IMR-90 (cell line): ENCODE measurements at regions not wholly inside any gene's neighbourhood (a gene's known extent, or its start where the extent isn't known, plus 50 kb on each side); places are given as distances from the start of the nearest gene placed in this dataset.

Experiments used
- ATAC-seq: fragments of 200-7000 bp; cut with Tn5 transposase; 2 replicates; pipeline ENCODE4 v1.9.1; 2020; ENCODE audit warnings: low read depth, mild to moderate bottlenecking, moderate library complexity
- BruUV-seq: library from RNA; stranded (reverse); fragments of 400-500 nt; replicated peaks from 2 replicates; lab custom pipeline; 2021; lab: Mats Ljungman, UMichigan
- CTCF ChIA-PET: fragments of 300-600 bp; formaldehyde crosslinking; extraction: SDS; loops from one replicate; lab custom pipeline; 2021; ENCODE audit warnings: antibody characterized with exemption; lab: Yijun Ruan, JAX
- POLR2A ChIA-PET: fragments of 300-600 bp; sonication (Branson Sonifier 250); formaldehyde crosslinking; loops from one replicate; lab custom pipeline; 2022; ENCODE audit warnings: antibody characterized with exemption; ENCODE audit not compliant: unreplicated experiment; lab: Charles Lee
- DNase-seq: peaks from one replicate; pipeline ENCODE4 v3.0.0; 2013
- H2AFZ ChIP-seq: replicated peaks from 2 replicates; pipeline ENCODE3; 2013; ENCODE audit warnings: low read length, mild to moderate bottlenecking; ENCODE audit not compliant: poor library complexity
- H2AK5ac ChIP-seq: 2 replicates; pipeline ENCODE4 v1.6.1; 2013; ENCODE audit warnings: low read depth, low read length, inconsistent platforms
- H2AK9ac ChIP-seq: replicated peaks from 2 replicates; pipeline ENCODE3; 2013; ENCODE audit warnings: mild to moderate bottlenecking, low read depth, low read length, moderate library complexity; ENCODE audit not compliant: poor library complexity
- H2BK120ac ChIP-seq: 2 replicates; pipeline ENCODE4 v1.6.1; 2013; ENCODE audit warnings: low read depth, low read length, inconsistent platforms
- H2BK15ac ChIP-seq: 3 replicates; pipeline ENCODE4 v1.6.1; 2013; ENCODE audit warnings: low read depth, low read length, inconsistent platforms
- H2BK20ac ChIP-seq: 2 replicates; pipeline ENCODE4 v1.6.1; 2013; ENCODE audit warnings: low read depth, mild to moderate bottlenecking, inconsistent platforms, low read length, moderate library complexity
- H2BK5ac ChIP-seq: 2 replicates; pipeline ENCODE4 v1.6.1; 2013; ENCODE audit warnings: mild to moderate bottlenecking, low read depth, low read length, inconsistent platforms; ENCODE audit not compliant: poor library complexity, severe bottlenecking
- H3K14ac ChIP-seq: replicated peaks from 2 replicates; pipeline ENCODE4 v1.6.1; 2013; ENCODE audit warnings: low read depth, low read length, inconsistent platforms
- H3K18ac ChIP-seq: 2 replicates; pipeline ENCODE4 v1.6.1; 2013; ENCODE audit warnings: low read depth, low read length, control low read depth
- H3K23ac ChIP-seq: 2 replicates; pipeline ENCODE4 v1.6.1; 2013; ENCODE audit warnings: low read depth, low read length, inconsistent platforms
- H3K27ac ChIP-seq: 2 replicates; pipeline ENCODE4 v1.5.1; 2013; ENCODE audit warnings: mild to moderate bottlenecking, control low read depth, low read length; ENCODE audit not compliant: insufficient read depth
- H3K27me3 ChIP-seq: 2 replicates; pipeline ENCODE4 v1.6.1; 2013; ENCODE audit warnings: low read length; ENCODE audit not compliant: control insufficient read depth, insufficient read depth
- H3K36me3 ChIP-seq: 2 replicates; pipeline ENCODE4 v1.6.1; 2013; ENCODE audit warnings: low read length, mixed read lengths; ENCODE audit not compliant: control insufficient read depth, insufficient read depth
- H3K4ac ChIP-seq: 2 replicates; pipeline ENCODE4 v1.6.1; 2013; ENCODE audit warnings: low read depth, low read length, inconsistent platforms
- H3K4me1 ChIP-seq: 2 replicates; pipeline ENCODE4 v1.6.1; 2013; ENCODE audit warnings: low read length, mixed read lengths; ENCODE audit not compliant: control insufficient read depth, insufficient read depth
- H3K4me2 ChIP-seq: 2 replicates; pipeline ENCODE4 v1.6.1; 2013; ENCODE audit warnings: low read depth, mild to moderate bottlenecking, control low read depth, low read length, moderate library complexity
- H3K4me3 ChIP-seq: 2 replicates; pipeline ENCODE4 v1.5.1; 2013; ENCODE audit warnings: low read depth, mild to moderate bottlenecking, control low read depth, low read length, moderate library complexity; ENCODE audit not compliant: insufficient read depth
- H3K56ac ChIP-seq: 2 replicates; pipeline ENCODE4 v1.6.1; 2013; ENCODE audit warnings: low read length, inconsistent platforms; ENCODE audit not compliant: insufficient read depth; ENCODE audit errors: extremely low read depth
- H3K79me1 ChIP-seq, 2 experiments: 2 replicates each; pipeline ENCODE4 v1.6.1; 2013; ENCODE audit warnings: low read length in 2 of 2, inconsistent platforms in 1 of 2, low read depth in 1 of 2
- H3K9ac ChIP-seq: 2 replicates; pipeline ENCODE4 v1.6.1; 2013; ENCODE audit warnings: low read depth, low read length, control low read depth
- H3K9me1 ChIP-seq: 2 replicates; pipeline ENCODE4 v1.6.1; 2013; ENCODE audit warnings: low read length, inconsistent platforms; ENCODE audit not compliant: insufficient read depth
- H3K9me3 ChIP-seq: 2 replicates; pipeline ENCODE4 v1.6.1; 2013; ENCODE audit warnings: low read length; ENCODE audit not compliant: control insufficient read depth, insufficient read depth
- H4K20me1 ChIP-seq: 2 replicates; pipeline ENCODE4 v1.6.1; 2013; ENCODE audit warnings: low read length, inconsistent platforms; ENCODE audit not compliant: insufficient read depth
- H4K5ac ChIP-seq: 2 replicates; pipeline ENCODE4 v1.6.1; 2013; ENCODE audit warnings: mild to moderate bottlenecking, low read depth, low read length, control low read depth
- H4K8ac ChIP-seq, 2 experiments: 2 replicates each; pipeline ENCODE4 v1.6.1; 2013; ENCODE audit warnings: low read depth in 2 of 2, low read length in 2 of 2, control low read depth in 1 of 2, inconsistent platforms in 1 of 2
- H4K91ac ChIP-seq: 2 replicates; pipeline ENCODE4 v1.6.1; 2013; ENCODE audit warnings: low read depth, low read length, inconsistent platforms; ENCODE audit not compliant: insufficient read depth
- RCOR1 ChIP-seq: IDR thresholded peaks from 2 replicates; pipeline ENCODE4 v1.6.1; 2012; ENCODE audit warnings: mild to moderate bottlenecking, low read length, improper control_type of control experiment; ENCODE audit not compliant: insufficient replicate concordance
- SMC3 ChIP-seq: fragments of 150-350 bp; IDR thresholded peaks from 2 replicates; pipeline ENCODE4 v1.6.1; 2016; ENCODE audit warnings: low read depth, mild to moderate bottlenecking, antibody characterized with exemption, low read length, moderate library complexity
- dilution Hi-C: fragments of 300-500 bp; cut with HindIII; formaldehyde crosslinking; loops from one replicate; pipeline ENCODE4 v1.14.3; 2018; ENCODE audit warnings: low sequenced_read_pairs; ENCODE audit not compliant: unreplicated experiment
- in situ Hi-C: fragments of 300-500 bp; cut with MboI; formaldehyde crosslinking; loops from 3 replicates; pipeline ENCODE4 v1.14.3; 2019; ENCODE audit warnings: low sequenced_read_pairs, inconsistent platforms, mixed read lengths
- intact Hi-C: fragments of 100-400 bp; cut with micrococcal nuclease; formaldehyde crosslinking; loops from 2 replicates; pipeline ENCODE4 v1.10.0; 2022
- TF ChIP-seq, protein P1 (sequence below): conservative IDR thresholded peaks from 2 replicates; pipeline ENCODE4 v1.5.1; 2012; ENCODE audit warnings: mild to moderate bottlenecking, low read depth, low read length, improper control_type of control experiment

GRCh38 chr9:13917534-13917933 lies 396.4 kb downstream of the NFIB start:
- H2BK15ac ChIP-seq: no peak overlapping the region
- intact Hi-C loops: no loop called here

More at GRCh38 chr9:13917534-13917933, 396.4 kb downstream of the NFIB start:
- Histone ChIP-seq H3K79me1 (no peaks in the 10 kb centered on the region), H3K9me3 (no peaks in the 10 kb centered on the region), H3K23ac (no peak overlapping the region), H4K8ac (no peak overlapping the region), H3K4ac (no peak overlapping the region), H3K4me3 (no peak overlapping the region), H3K36me3 (no peaks in the 10 kb centered on the region), H2AK5ac (no peak overlapping the region), H2BK20ac (no peak overlapping the region), H4K5ac (no peak overlapping the region), H2AK9ac (no peak overlapping the region), H4K91ac (no peak overlapping the region), H3K9me1 (no peaks in the 10 kb centered on the region), H2BK5ac (no peak overlapping the region), H3K14ac (no peak overlapping the region), H4K20me1 (no peaks in the 10 kb centered on the region), H3K27me3 (no peaks in the 10 kb centered on the region), H3K9ac (no peak overlapping the region), H3K18ac (no peak overlapping the region), H3K56ac (no peak overlapping the region), H3K4me1 (no peaks in the 10 kb centered on the region), H2BK120ac (no peak overlapping the region), H3K4me2 (no peak overlapping the region), H2AFZ (no peak overlapping the region), H3K27ac (no peak overlapping the region)
- BruUV-seq: no TSS peak
- CTCF ChIA-PET: no interaction called here
- POLR2A ChIA-PET: no interaction called here
- dilution Hi-C loops (no loop called here), in situ Hi-C loops (no loop called here)
- TF ChIP-seq RCOR1 (no peak), SMC3 (no peak)
- TF ChIP-seq, protein P1, sequence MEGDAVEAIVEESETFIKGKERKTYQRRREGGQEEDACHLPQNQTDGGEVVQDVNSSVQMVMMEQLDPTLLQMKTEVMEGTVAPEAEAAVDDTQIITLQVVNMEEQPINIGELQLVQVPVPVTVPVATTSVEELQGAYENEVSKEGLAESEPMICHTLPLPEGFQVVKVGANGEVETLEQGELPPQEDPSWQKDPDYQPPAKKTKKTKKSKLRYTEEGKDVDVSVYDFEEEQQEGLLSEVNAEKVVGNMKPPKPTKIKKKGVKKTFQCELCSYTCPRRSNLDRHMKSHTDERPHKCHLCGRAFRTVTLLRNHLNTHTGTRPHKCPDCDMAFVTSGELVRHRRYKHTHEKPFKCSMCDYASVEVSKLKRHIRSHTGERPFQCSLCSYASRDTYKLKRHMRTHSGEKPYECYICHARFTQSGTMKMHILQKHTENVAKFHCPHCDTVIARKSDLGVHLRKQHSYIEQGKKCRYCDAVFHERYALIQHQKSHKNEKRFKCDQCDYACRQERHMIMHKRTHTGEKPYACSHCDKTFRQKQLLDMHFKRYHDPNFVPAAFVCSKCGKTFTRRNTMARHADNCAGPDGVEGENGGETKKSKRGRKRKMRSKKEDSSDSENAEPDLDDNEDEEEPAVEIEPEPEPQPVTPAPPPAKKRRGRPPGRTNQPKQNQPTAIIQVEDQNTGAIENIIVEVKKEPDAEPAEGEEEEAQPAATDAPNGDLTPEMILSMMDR: no peak
- DNase-seq: no peak
- ATAC-seq: no peak
